HL-60 (cell line): ENCODE measurements at regions not wholly inside any gene's neighbourhood (a gene's known extent, or its start where the extent isn't known, plus 50 kb on each side); places are given as distances from the start of the nearest gene placed in this dataset.

ENCODE experiments used
- DNase-seq, 2 experiments: peaks; one replicate each; pipeline ENCODE4 v3.0.0-alpha.2; 2010 to 2020; ENCODE audit warnings: low read depth in 1 of 2, low spot score in 1 of 2
- H3K27ac ChIP-seq: fragments of 250-450 bp; sonication (Bioruptor Pico); replicated peaks from 2 replicates; pipeline ENCODE4 v1.5.1; 2020; ENCODE audit warnings: mild to moderate bottlenecking, moderate library complexity
- H3K27me3 ChIP-seq: fragments of 250-450 bp; sonication (Bioruptor Pico); 2 replicates; pipeline ENCODE4 v1.5.1; 2021; ENCODE audit warnings: mild to moderate bottlenecking, moderate library complexity; ENCODE audit not compliant: insufficient read depth, poor library complexity, severe bottlenecking
- H3K4me3 ChIP-seq: replicated peaks from 2 replicates; pipeline ENCODE4 v1.5.1; 2011; ENCODE audit warnings: mild to moderate bottlenecking, control low read depth, low read length; ENCODE audit not compliant: insufficient read depth
- CTCF ChIP-seq: IDR thresholded peaks from one replicate; pipeline ENCODE4 v1.5.1; 2011; ENCODE audit warnings: low read length, control low read depth, inconsistent platforms; ENCODE audit not compliant: insufficient read depth
- GABPA ChIP-seq: IDR thresholded peaks from 2 replicates; pipeline ENCODE4 v1.6.1; 2012; ENCODE audit warnings: low read depth
- POLR2AphosphoS5 ChIP-seq: IDR thresholded peaks from 2 replicates; pipeline ENCODE4 v1.6.1; 2012; ENCODE audit warnings: low read depth
- REST ChIP-seq: IDR thresholded peaks from 2 replicates; pipeline ENCODE4 v1.6.1; 2012; ENCODE audit warnings: low read depth; ENCODE audit not compliant: insufficient replicate concordance
- SPI1 ChIP-seq: IDR thresholded peaks from 2 replicates; pipeline ENCODE4 v1.6.1; 2012; ENCODE audit warnings: low read depth, mild to moderate bottlenecking, borderline replicate concordance

- no peak overlapping the region for H3K4me3 ChIP-seq
- no peak for DNase-seq
- H3K27ac ChIP-seq: no peak overlapping the region
- no peaks in the 10 kb centered on the region for H3K27me3 ChIP-seq
- TF ChIP-seq POLR2AphosphoS5: no peak
- no peak for TF ChIP-seq GABPA
- TF ChIP-seq SPI1: no peak
- no peak for TF ChIP-seq REST
- TF ChIP-seq CTCF: no peak
Measured at GRCh38 chr13:60925686-60926085, 490.0 kb downstream of the PCDH20 start.

DNA sequence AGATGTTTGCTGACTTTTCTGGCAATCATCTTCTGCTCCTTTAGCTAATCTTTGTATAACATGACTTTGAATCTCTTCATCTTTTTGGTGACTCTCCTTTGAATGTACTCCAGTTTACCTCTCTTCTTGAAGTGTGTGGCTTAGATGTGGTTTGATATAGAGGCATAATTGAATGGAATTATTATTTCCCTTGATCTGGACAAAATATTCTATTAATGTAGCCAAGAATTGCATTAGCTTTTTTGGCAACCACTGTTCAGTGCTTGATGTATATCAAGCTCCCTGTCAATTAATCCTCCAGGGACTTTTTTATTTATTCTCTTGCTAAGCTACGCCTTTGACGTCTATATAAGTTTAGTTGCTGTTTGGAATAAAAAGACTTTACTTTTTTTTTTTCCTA lies 490.8 kb downstream of the PCDH20 start:
- TF ChIP-seq SPI1: no peak
- Histone ChIP-seq H3K27me3 (no peaks in the 10 kb centered on the region), H3K4me3 (no peak overlapping the region), H3K27ac (no peak overlapping the region)
- no peak for DNase-seq

GRCh38 chr13:60922576-60923231 lies 492.9 kb downstream of the PCDH20 start:
- H3K27ac ChIP-seq: no peak overlapping the region
- no peak for DNase-seq
- H3K27me3 ChIP-seq: no peaks in the 10 kb centered on the region
- no peak for TF ChIP-seq POLR2AphosphoS5
- TF ChIP-seq REST: no peak
- no peak for TF ChIP-seq GABPA
- TF ChIP-seq CTCF: no peak
- TF ChIP-seq SPI1: no peak
- no peak overlapping the region for H3K4me3 ChIP-seq

DNA sequence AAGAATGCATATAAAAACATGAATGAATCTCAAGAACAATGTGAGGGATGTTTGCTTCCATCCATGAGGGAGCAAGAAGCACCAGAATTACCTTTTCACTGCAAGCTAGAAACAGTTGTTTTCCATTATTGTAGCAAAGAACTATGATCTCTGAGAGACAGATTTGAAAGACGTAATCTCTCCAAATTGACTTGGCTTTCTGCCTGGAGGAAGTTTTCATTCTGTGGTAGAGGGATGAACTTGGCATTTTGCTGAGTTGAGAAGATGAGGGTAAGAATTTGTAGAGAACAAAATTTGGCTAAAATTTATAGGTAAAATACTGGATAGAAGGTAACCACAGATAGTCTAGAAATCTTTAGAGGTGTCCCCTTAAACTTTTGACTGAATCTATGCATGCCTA lies 496.8 kb downstream of the TDRD3 start:
- DNase-seq: no peak

More for the DNA sequence above, 496.8 kb downstream of the TDRD3 start:
- no peak overlapping the region for H3K27ac ChIP-seq
- no peaks in the 10 kb centered on the region for H3K27me3 ChIP-seq
- TF ChIP-seq GABPA (no peak), CTCF (no peak), POLR2AphosphoS5 (no peak), SPI1 (no peak), REST (no peak)
- H3K4me3 ChIP-seq: no peak overlapping the region
